GM18511 (cell line): ENCODE measurements at regions not wholly inside any gene's neighbourhood (a gene's known extent, or its start where the extent isn't known, plus 50 kb on each side); places are given as distances from the start of the nearest gene placed in this dataset.

Experiments
- ATAC-seq: cut with Tn5 transposase; IDR thresholded peaks from one replicate; pipeline ENCODE4 v1.9.1; 2021; ENCODE audit warnings: mild to moderate bottlenecking, moderate library complexity; ENCODE audit not compliant: unreplicated experiment

GRCh38 chr5:166165596-166165995 is 2125.8 kb upstream of the WWC1 start:
- no peak for ATAC-seq

GRCh38 chr5:166166071-166166470 is 2125.4 kb upstream of the WWC1 start:
- no peak for ATAC-seq

- no peak for ATAC-seq
Observed at GRCh38 chr5:166172597-166172996, 2118.8 kb upstream of the WWC1 start.

GRCh38 chr5:166178411-166179080 is 2112.9 kb upstream of the WWC1 start:
- ATAC-seq = no peak

- no peak for ATAC-seq
Observed at GRCh38 chr5:166185185-166185584, 2106.3 kb upstream of the WWC1 start.

- ATAC-seq = no peak
Observed at GRCh38 chr5:166188501-166189325, 2102.7 kb upstream of the WWC1 start.

- no peak for ATAC-seq
Observed at GRCh38 chr5:166192696-166193095, 2098.7 kb upstream of the WWC1 start.

- no peak for ATAC-seq
Observed at GRCh38 chr5:166195981-166196380, 2095.5 kb upstream of the WWC1 start.

- ATAC-seq = no peak
Observed at GRCh38 chr5:166200532-166200931, 2090.9 kb upstream of the WWC1 start.

GRCh38 chr5:166211640-166212039 is 2079.8 kb upstream of the WWC1 start:
- ATAC-seq = no peak

GRCh38 chr5:166236327-166236726 is 2055.1 kb upstream of the WWC1 start:
- no peak for ATAC-seq

- ATAC-seq = no peak
Observed at GRCh38 chr5:166240705-166241104, 2050.7 kb upstream of the WWC1 start.

GRCh38 chr5:166245556-166245955 is 2045.9 kb upstream of the WWC1 start:
- ATAC-seq = no peak

GRCh38 chr5:166251786-166252185 is 2039.7 kb upstream of the WWC1 start:
- ATAC-seq = no peak

- ATAC-seq = no peak
Observed at GRCh38 chr5:166257661-166258060, 2033.8 kb upstream of the WWC1 start.

- ATAC-seq = no peak
Observed at GRCh38 chr5:166262395-166262794, 2029.0 kb upstream of the WWC1 start.

GRCh38 chr5:166267907-166268306 is 2023.5 kb upstream of the WWC1 start:
- ATAC-seq = no peak

GRCh38 chr5:166270712-166271111 is 2020.7 kb upstream of the WWC1 start:
- no peak for ATAC-seq

- ATAC-seq = no peak
Observed at GRCh38 chr5:166276006-166276405, 2015.4 kb upstream of the WWC1 start.

GRCh38 chr5:166279828-166280227 is 2011.6 kb upstream of the WWC1 start:
- no peak for ATAC-seq

GRCh38 chr5:166281433-166281832 is 2010.0 kb upstream of the WWC1 start:
- no peak for ATAC-seq

GRCh38 chr5:166282939-166283338 is 2008.5 kb upstream of the WWC1 start:
- no peak for ATAC-seq
